PC-9 (cell line): ENCODE measurements at regions not wholly inside any gene's neighbourhood (a gene's known extent, or its start where the extent isn't known, plus 50 kb on each side); places are given as distances from the start of the nearest gene placed in this dataset.

Experiments
- BruUV-seq: library from RNA; stranded (reverse); fragments of 400-500 nt; replicated peaks from 2 replicates; lab custom pipeline; 2021; lab: Mats Ljungman, UMichigan
- CTCF ChIA-PET: fragments of 300-600 bp; sonication (Branson Sonifier 250); formaldehyde crosslinking; loops from one replicate; lab custom pipeline; 2022; ENCODE audit warnings: antibody characterized with exemption; lab: Charles Lee
- POLR2A ChIA-PET: fragments of 300-600 bp; sonication (Branson Sonifier 250); formaldehyde crosslinking; loops from one replicate; lab custom pipeline; 2022; ENCODE audit warnings: antibody characterized with exemption; ENCODE audit not compliant: unreplicated experiment; lab: Charles Lee
- DNase-seq, 2 experiments: peaks; one replicate each; pipeline versions ENCODE4 v3.0.0 to v3.0.0-alpha.2; 2015 to 2022; ENCODE audit warnings: mixed read lengths in 1 of 2
- H2AFZ ChIP-seq: fragments of 200-600 bp; sonication (generic); 2 replicates; pipeline ENCODE4 v1.8.1; 2017; ENCODE audit warnings: antibody characterized with exemption
- H3F3A ChIP-seq: fragments of 200-600 bp; sonication (generic); 2 replicates; pipeline ENCODE4 v1.8.1; 2017; ENCODE audit warnings: antibody characterized with exemption, mild to moderate bottlenecking, low read depth; ENCODE audit not compliant: insufficient read depth
- H3K27ac ChIP-seq: fragments of 200-600 bp; sonication (generic); 2 replicates; pipeline ENCODE4 v1.6.1; 2016; ENCODE audit warnings: mixed run types
- H3K27me3 ChIP-seq: fragments of 200-600 bp; sonication (generic); 2 replicates; pipeline ENCODE4 v1.6.1; 2016; ENCODE audit warnings: low read depth, mixed run types; ENCODE audit not compliant: insufficient read depth
- H3K36me3 ChIP-seq: fragments of 200-600 bp; sonication (generic); 2 replicates; pipeline ENCODE4 v1.6.1; 2016; ENCODE audit warnings: low read depth, mixed run types
- H3K4me1 ChIP-seq: fragments of 200-600 bp; sonication (generic); replicated peaks from 2 replicates; pipeline ENCODE4 v1.6.1; 2016; ENCODE audit warnings: mixed run types; ENCODE audit not compliant: insufficient read depth
- H3K4me2 ChIP-seq: fragments of 200-600 bp; sonication (generic); 2 replicates; pipeline ENCODE4 v1.6.1; 2017; ENCODE audit warnings: mixed run types
- H3K4me3 ChIP-seq: fragments of 200-600 bp; sonication (generic); 2 replicates; pipeline ENCODE4 v1.6.1; 2016; ENCODE audit warnings: mixed run types
- H3K79me2 ChIP-seq: fragments of 200-600 bp; sonication (generic); 2 replicates; pipeline ENCODE4 v1.6.1; 2017; ENCODE audit warnings: low read depth, mixed run types
- H3K9me2 ChIP-seq: fragments of 200-600 bp; sonication (generic); 2 replicates; pipeline ENCODE4 v1.8.1; 2017; ENCODE audit warnings: mild to moderate bottlenecking; ENCODE audit not compliant: insufficient read depth
- H3K9me3 ChIP-seq: fragments of 200-600 bp; sonication (generic); 2 replicates; pipeline ENCODE4 v1.8.1; 2016; ENCODE audit warnings: low read depth; ENCODE audit not compliant: insufficient read depth
- H4K20me1 ChIP-seq: fragments of 200-600 bp; sonication (generic); 2 replicates; pipeline ENCODE4 v1.8.1; 2017; ENCODE audit not compliant: insufficient read depth
- CTCF ChIP-seq: fragments of 200-600 bp; sonication (generic); conservative IDR thresholded peaks from 2 replicates; pipeline ENCODE4 v1.6.1; 2017; ENCODE audit warnings: mixed run types, antibody characterized with exemption, mild to moderate bottlenecking, moderate library complexity
- EZH2 ChIP-seq: fragments of 200-600 bp; sonication (generic); IDR thresholded peaks from 2 replicates; pipeline ENCODE4 v1.8.0; 2017; ENCODE audit warnings: antibody characterized with exemption, low read depth
- intact Hi-C: fragments of 100-400 bp; cut with micrococcal nuclease; formaldehyde crosslinking; loops from one replicate; pipeline ENCODE4 v1.10.0; 2022; ENCODE audit not compliant: unreplicated experiment

GRCh38 chr6:148074738-148075137, 267.9 kb upstream of the SASH1 start:
- Histone ChIP-seq H3F3A (no peaks in the 10 kb centered on the region), H4K20me1 (no peaks in the 10 kb centered on the region), H3K27me3 (no peaks in the 10 kb centered on the region), H3K36me3 (no peaks in the 10 kb centered on the region), H3K9me3 (0 out of 2 replicates have a peak, but pooled peaks cover 6% of the 10 kb centered on the region), H3K79me2 (no peaks in the 10 kb centered on the region), H3K4me2 (no peak overlapping the region), H2AFZ (no peak overlapping the region), H3K27ac (no peak overlapping the region), H3K4me1 (no peaks in the 10 kb centered on the region), H3K4me3 (no peak overlapping the region), H3K9me2 (no peaks in the 10 kb centered on the region)
- TF ChIP-seq EZH2 (no peak), CTCF (no peak)
- intact Hi-C loops = no loop called here
- no TSS peak for BruUV-seq
- ChIA-PET CTCF (no interaction called here), POLR2A (no interaction called here)
- no peak for DNase-seq

- intact Hi-C loops = no loop called here
- H3K36me3 ChIP-seq = no peaks in the 10 kb centered on the region
- DNase-seq = no peak
- no peak overlapping the region for H3K27ac ChIP-seq
- H3K9me2 ChIP-seq = no peaks in the 10 kb centered on the region
- BruUV-seq = no TSS peak
- 0 out of 2 replicates have a peak, but pooled peaks cover 6% of the 10 kb centered on the region for H3K9me3 ChIP-seq
- H3K79me2 ChIP-seq = no peaks in the 10 kb centered on the region
- no peak overlapping the region for H3K4me3 ChIP-seq
- H3K4me1 ChIP-seq = no peaks in the 10 kb centered on the region
- ChIA-PET CTCF (no interaction called here), POLR2A (no interaction called here)
- no peak overlapping the region for H2AFZ ChIP-seq
- H3F3A ChIP-seq = no peaks in the 10 kb centered on the region
- TF ChIP-seq EZH2 = no peak
- TF ChIP-seq CTCF = no peak
- H4K20me1 ChIP-seq = no peaks in the 10 kb centered on the region
- no peak overlapping the region for H3K4me2 ChIP-seq
- H3K27me3 ChIP-seq = no peaks in the 10 kb centered on the region
Observed at GRCh38 chr6:148075352-148075751, 267.3 kb upstream of the SASH1 start.

- H3K9me3 ChIP-seq = 0 out of 2 replicates have a peak, but pooled peaks cover 5% of the 10 kb centered on the region
- H3K4me2 ChIP-seq = no peak overlapping the region
- TF ChIP-seq CTCF (no peak), EZH2 (no peak)
- H3F3A ChIP-seq = no peaks in the 10 kb centered on the region
- no peaks in the 10 kb centered on the region for H3K79me2 ChIP-seq
- no peak for DNase-seq
- no peaks in the 10 kb centered on the region for H3K36me3 ChIP-seq
- H3K4me1 ChIP-seq = no peaks in the 10 kb centered on the region
- ChIA-PET POLR2A (no interaction called here), CTCF (no interaction called here)
- intact Hi-C loops = no loop called here
- H3K27ac ChIP-seq = no peak overlapping the region
- H2AFZ ChIP-seq = no peak overlapping the region
- H4K20me1 ChIP-seq = no peaks in the 10 kb centered on the region
- no peak overlapping the region for H3K4me3 ChIP-seq
- H3K9me2 ChIP-seq = no peaks in the 10 kb centered on the region
- H3K27me3 ChIP-seq = no peaks in the 10 kb centered on the region
- no TSS peak for BruUV-seq
Observed at GRCh38 chr6:148076051-148076450, 266.6 kb upstream of the SASH1 start.
